A549 (cell line): ENCODE measurements at regions not wholly inside any gene's neighbourhood (a gene's known extent, or its start where the extent isn't known, plus 50 kb on each side); places are given as distances from the start of the nearest gene placed in this dataset.

Source experiments
- ATAC-seq, 2 experiments: fragments of 200-7000 bp in 1 of 2; fragments of >200 bp in 1 of 2; cut with Nextera tagmentation in 1 of 2; cut with Tn5 transposase in 1 of 2; 3 replicates each; pipeline versions ENCODE4 v1.8.0 to v1.9.1; 2018 to 2020; ENCODE audit warnings: mild to moderate bottlenecking in 1 of 2, moderate library complexity in 1 of 2
- CTCF ChIA-PET: fragments of 300-600 bp; sonication (Branson Sonifier 250); formaldehyde crosslinking; extraction: SDS; loops from one replicate; lab custom pipeline; 2021; ENCODE audit warnings: antibody characterized with exemption, inconsistent platforms; lab: Yijun Ruan, JAX
- POLR2A ChIA-PET: fragments of 350-600 bp; formaldehyde crosslinking; extraction: SDS; loops from one replicate; lab custom pipeline; 2021; ENCODE audit warnings: antibody characterized with exemption, inconsistent platforms; lab: Yijun Ruan, JAX
- DNase-seq, 2 experiments: peaks; one replicate each; pipeline versions ENCODE4 v3.0.0 to v3.0.0-alpha.2; 2011 to 2016; ENCODE audit warnings: low read depth in 1 of 2, low spot score in 1 of 2
- FAIRE-seq: peaks from 2 replicates; lab custom pipeline; 2011; peaks lifted over from hg19 to GRCh38; lab: Jason Lieb, UNC
- H3K27ac ChIP-seq, 2 experiments: fragments of >200 bp; sonication (Bioruptor Twin); formaldehyde crosslinking; 3 replicates each; pipeline ENCODE4 v1.5.1; 2016 to 2017
- H3K4me1 ChIP-seq: fragments of >200 bp; sonication (Bioruptor Twin); formaldehyde crosslinking; 3 replicates; pipeline ENCODE4 v1.6.1; 2016
- H3K4me2 ChIP-seq: fragments of >200 bp; sonication (Bioruptor Twin); formaldehyde crosslinking; 3 replicates; pipeline ENCODE4 v1.6.1; 2016
- H3K4me3 ChIP-seq: fragments of >200 bp; sonication (Bioruptor Twin); formaldehyde crosslinking; 3 replicates; pipeline ENCODE4 v1.5.1; 2016
- H3K9me3 ChIP-seq: fragments of >200 bp; sonication (Bioruptor Twin); formaldehyde crosslinking; 3 replicates; pipeline ENCODE4 v1.6.1; 2016
- BCL3 ChIP-seq: fragments of >200 bp; sonication (Bioruptor Twin); formaldehyde crosslinking; IDR thresholded peaks from 3 replicates; pipeline ENCODE4 v1.6.1; 2016
- CEBPB ChIP-seq, 2 experiments: fragments of >200 bp in 1 of 2; sonication (Bioruptor Twin) in 1 of 2; formaldehyde crosslinking in 1 of 2; IDR thresholded peaks; 2 replicates each; pipeline ENCODE4 v1.6.1; 2012 to 2016
- CHD2 ChIP-seq: fragments of 150-350 bp; IDR thresholded peaks from 2 replicates; pipeline ENCODE4 v1.6.1; 2014; ENCODE audit warnings: low read length; ENCODE audit not compliant: partially characterized antibody
- EP300 ChIP-seq, 2 experiments: fragments of >200 bp; sonication (Bioruptor Twin); formaldehyde crosslinking; IDR thresholded peaks; 2 replicates in 1 of 2; 3 replicates in 1 of 2; pipeline ENCODE4 v1.6.1; 2016 to 2017
- GATA3 ChIP-seq: IDR thresholded peaks from 2 replicates; pipeline ENCODE4 v1.6.1; 2012; ENCODE audit warnings: borderline replicate concordance
- HES2 ChIP-seq: fragments of >200 bp; sonication (Bioruptor Twin); formaldehyde crosslinking; IDR thresholded peaks from 2 replicates; pipeline ENCODE4 v1.6.1; 2016
- HEYL ChIP-seq: fragments of 250-450 bp; sonication (Bioruptor Pico); IDR thresholded peaks from 2 replicates; pipeline ENCODE4 v1.8.0; 2021; ENCODE audit warnings: mild to moderate bottlenecking, moderate library complexity
- HOXA7 ChIP-seq: fragments of 250-450 bp; sonication (Bioruptor Pico); IDR thresholded peaks from 2 replicates; pipeline ENCODE4 v1.5.0; 2020; ENCODE audit warnings: mild to moderate bottlenecking, moderate library complexity
- HOXB5 ChIP-seq: fragments of 250-450 bp; sonication (Bioruptor Pico); IDR thresholded peaks from 2 replicates; pipeline ENCODE4 v1.5.0; 2020; ENCODE audit warnings: mild to moderate bottlenecking, moderate library complexity
- MAFK ChIP-seq: fragments of 450-650 bp; IDR thresholded peaks from 2 replicates; pipeline ENCODE4 v1.6.1; 2014; ENCODE audit not compliant: partially characterized antibody
- MYC ChIP-seq: IDR thresholded peaks from 2 replicates; pipeline ENCODE4 v1.6.1; 2012; ENCODE audit warnings: mild to moderate bottlenecking, inconsistent platforms, low read length, improper control_type of control experiment, borderline replicate concordance
- PBX3 ChIP-seq: IDR thresholded peaks from 2 replicates; pipeline ENCODE4 v1.6.1; 2012
- RCOR1 ChIP-seq: fragments of 150-350 bp; IDR thresholded peaks from 2 replicates; pipeline ENCODE4 v1.6.1; 2014; ENCODE audit warnings: antibody characterized with exemption, low read length, low read depth
- RNF2 ChIP-seq: fragments of 200-600 bp; sonication (generic); IDR thresholded peaks from 2 replicates; pipeline ENCODE4 v1.6.1; 2016; ENCODE audit warnings: low read depth, mild to moderate bottlenecking, antibody characterized with exemption, moderate library complexity, borderline replicate concordance
- TFCP2L1 ChIP-seq: fragments of 250-450 bp; sonication (Bioruptor Pico); IDR thresholded peaks from 2 replicates; pipeline ENCODE4 v1.5.0; 2021; ENCODE audit warnings: mild to moderate bottlenecking
- WGBS: methylation state at CpG from one replicate; pipeline ENCODE4 v1.1.6; 2017; ENCODE audit errors: missing lambda C conversion rate; 5-methylcytosine and 5-hydroxymethylcytosine counted together
- TF ChIP-seq, protein P1 (sequence below): fragments of >200 bp; sonication (Bioruptor Twin); formaldehyde crosslinking; IDR thresholded peaks from 3 replicates; pipeline ENCODE4 v1.5.1; 2016
- TF ChIP-seq, protein P2 (sequence below): IDR thresholded peaks from 2 replicates; pipeline ENCODE4 v1.6.1; 2012; ENCODE audit warnings: low read depth, borderline replicate concordance

DNA sequence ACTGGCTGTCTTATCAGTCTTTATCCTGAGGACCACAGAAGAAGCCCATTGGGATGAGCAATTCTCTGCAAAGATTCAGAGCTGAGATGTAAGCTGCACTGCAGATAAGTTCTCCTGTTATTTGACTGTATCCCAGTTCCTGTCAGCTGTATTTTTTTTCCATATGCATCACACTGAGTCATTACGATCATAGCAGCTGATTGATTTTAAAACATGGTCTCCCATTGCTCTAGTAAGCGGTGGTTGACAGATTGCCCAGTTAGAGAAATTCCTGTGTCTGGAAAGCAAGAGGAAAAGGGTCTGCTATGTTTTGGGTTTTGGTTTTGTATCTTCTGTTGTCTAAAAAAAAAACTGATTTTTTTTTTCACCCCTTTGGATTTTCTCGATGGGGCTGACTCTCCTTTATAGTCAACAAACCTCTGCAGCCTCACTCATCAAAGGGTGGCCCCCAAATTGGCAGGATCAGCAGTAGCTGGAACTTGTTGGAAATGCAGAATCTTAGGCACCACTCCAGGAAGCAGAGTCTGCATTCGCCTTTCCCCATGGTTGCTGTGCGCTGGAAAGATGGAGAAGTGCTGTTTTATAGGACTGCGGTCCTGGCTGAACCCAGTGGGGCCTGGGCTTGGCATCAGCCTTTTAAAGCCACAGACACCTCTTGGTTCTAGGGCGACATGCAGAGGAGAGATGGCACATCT lies 220.1 kb upstream of the MPHOSPH6 start:
- no peaks in the 10 kb centered on the region for H3K9me3 ChIP-seq
- no peak overlapping the region for H3K27ac ChIP-seq
- no peak for FAIRE-seq
- DNase-seq = no peak
- ChIA-PET POLR2A (no interaction called here), CTCF (interaction anchor here (0.6 kb wide), 1 partner anchor 42 kb away, joined by 3 read pairs; no protein-coding TSS in a partner anchor)
- H3K4me1 ChIP-seq = no peaks in the 10 kb centered on the region
- no peak for ATAC-seq
- TF ChIP-seq TFCP2L1 (CRISPR knock-in tag) = no peak
- 13% methylated on average over 6 of the region's 7 CpGs for WGBS
- H3K4me3 ChIP-seq = no peak overlapping the region
- H3K4me2 ChIP-seq = no peak overlapping the region

GRCh38 chr16:82386761-82387160 lies 216.7 kb upstream of the MPHOSPH6 start:
- CTCF ChIA-PET = no interaction called here
- TF ChIP-seq EP300 (IDR thresholded peaks at IDR 0.05) (no peak), HEYL (CRISPR knock-in tag) (no peak), MAFK (no peak), HOXA7 (CRISPR knock-in tag) (no peak), GATA3 (no peak), CHD2 (no peak), HOXB5 (no peak), MYC (no peak), PBX3 (no peak), HES2 (no peak)
- TF ChIP-seq, protein P1, sequence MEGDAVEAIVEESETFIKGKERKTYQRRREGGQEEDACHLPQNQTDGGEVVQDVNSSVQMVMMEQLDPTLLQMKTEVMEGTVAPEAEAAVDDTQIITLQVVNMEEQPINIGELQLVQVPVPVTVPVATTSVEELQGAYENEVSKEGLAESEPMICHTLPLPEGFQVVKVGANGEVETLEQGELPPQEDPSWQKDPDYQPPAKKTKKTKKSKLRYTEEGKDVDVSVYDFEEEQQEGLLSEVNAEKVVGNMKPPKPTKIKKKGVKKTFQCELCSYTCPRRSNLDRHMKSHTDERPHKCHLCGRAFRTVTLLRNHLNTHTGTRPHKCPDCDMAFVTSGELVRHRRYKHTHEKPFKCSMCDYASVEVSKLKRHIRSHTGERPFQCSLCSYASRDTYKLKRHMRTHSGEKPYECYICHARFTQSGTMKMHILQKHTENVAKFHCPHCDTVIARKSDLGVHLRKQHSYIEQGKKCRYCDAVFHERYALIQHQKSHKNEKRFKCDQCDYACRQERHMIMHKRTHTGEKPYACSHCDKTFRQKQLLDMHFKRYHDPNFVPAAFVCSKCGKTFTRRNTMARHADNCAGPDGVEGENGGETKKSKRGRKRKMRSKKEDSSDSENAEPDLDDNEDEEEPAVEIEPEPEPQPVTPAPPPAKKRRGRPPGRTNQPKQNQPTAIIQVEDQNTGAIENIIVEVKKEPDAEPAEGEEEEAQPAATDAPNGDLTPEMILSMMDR = no peak
- TF ChIP-seq, protein P2, sequence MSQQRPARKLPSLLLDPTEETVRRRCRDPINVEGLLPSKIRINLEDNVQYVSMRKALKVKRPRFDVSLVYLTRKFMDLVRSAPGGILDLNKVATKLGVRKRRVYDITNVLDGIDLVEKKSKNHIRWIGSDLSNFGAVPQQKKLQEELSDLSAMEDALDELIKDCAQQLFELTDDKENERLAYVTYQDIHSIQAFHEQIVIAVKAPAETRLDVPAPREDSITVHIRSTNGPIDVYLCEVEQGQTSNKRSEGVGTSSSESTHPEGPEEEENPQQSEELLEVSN = no peak
- TF ChIP-seq, all 56 proteins: peak for 0
- Histone ChIP-seq H3K4me2 (no peak overlapping the region), H3K4me3 (no peak overlapping the region), H3K27ac (no peak overlapping the region), H3K9me3 (no peaks in the 10 kb centered on the region), H3K4me1 (no peaks in the 10 kb centered on the region)
- WGBS = 0% methylated on average over 1 of the region's 1 CpG
- FAIRE-seq (no peak), ATAC-seq (no peak), DNase-seq (no peak)
- POLR2A ChIA-PET = no interaction called here

DNA sequence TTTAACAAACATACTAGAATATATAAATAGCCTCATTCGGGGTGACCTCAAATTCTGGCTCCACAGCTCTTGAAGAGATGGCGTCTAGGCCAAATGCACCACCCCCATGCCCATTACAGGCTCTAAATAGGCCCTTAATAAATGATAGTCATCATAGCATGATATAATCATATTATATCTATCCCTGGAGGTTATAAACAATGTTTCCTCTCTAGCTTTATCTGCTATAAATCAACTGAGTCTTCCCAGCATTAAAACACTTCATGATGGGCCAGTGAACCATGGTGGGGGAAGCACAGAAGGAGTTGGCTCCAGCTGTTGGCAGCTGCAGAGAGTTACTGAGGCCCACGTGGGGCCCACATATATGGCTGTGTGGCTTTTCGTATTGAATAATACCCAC lies 214.9 kb upstream of the MPHOSPH6 start:
- Histone ChIP-seq H3K4me3 (no peak overlapping the region), H3K4me2 (no peak overlapping the region), H3K9me3 (no peaks in the 10 kb centered on the region), H3K4me1 (no peaks in the 10 kb centered on the region), H3K27ac (no peak overlapping the region)
- TF ChIP-seq RNF2 (no peak), BCL3 (no peak), CEBPB (IDR thresholded peaks at IDR 0.05) (no peak), RCOR1 (no peak)
- no peak for FAIRE-seq
- ChIA-PET POLR2A (no interaction called here), CTCF (interaction anchor here (1.1 kb wide), 1 partner anchor 15 kb away, joined by 3 read pairs; no protein-coding TSS in a partner anchor)
- WGBS = 10% methylated on average over 4 of the region's 4 CpGs
- no peak for DNase-seq
- ATAC-seq = no peak
